Mesothelial cell of epicardium (in vitro differentiated cells): ENCODE measurements at regions not wholly inside any gene's neighbourhood (a gene's known extent, or its start where the extent isn't known, plus 50 kb on each side); places are given as distances from the start of the nearest gene placed in this dataset.
"Not testable (repeated sequence)": the region's sequence is repeated elsewhere in the genome, so short reads cannot be mapped to it uniquely, and the experiment has no call there.

Experiments
- DNase-seq, 2 experiments: peaks; one replicate each; pipeline ENCODE4 v3.0.0; 2021; ENCODE audit warnings: low spot score in 2 of 2; ENCODE audit not compliant: unreplicated experiment in 2 of 2
- H3K27ac Mint-ChIP-seq: 2 replicates; pipeline ENCODE4 v1.8.0; 2021; ENCODE audit warnings: mixed read lengths
- H3K27me3 Mint-ChIP-seq: 2 replicates; pipeline ENCODE4 v1.8.0; 2021; ENCODE audit warnings: low read depth, mixed read lengths
- H3K36me3 Mint-ChIP-seq: 2 replicates; pipeline ENCODE4 v1.8.0; 2021; ENCODE audit warnings: mixed read lengths
- H3K4me1 Mint-ChIP-seq: 2 replicates; pipeline ENCODE4 v1.8.0; 2021; ENCODE audit warnings: mixed read lengths
- H3K4me3 Mint-ChIP-seq: 2 replicates; pipeline ENCODE4 v1.8.0; 2021; ENCODE audit warnings: mild to moderate bottlenecking, moderate library complexity, mixed read lengths
- H3K9me3 Mint-ChIP-seq: 2 replicates; pipeline ENCODE4 v1.8.0; 2021; ENCODE audit warnings: mixed read lengths
- CTCF ChIP-seq: fragments of 200-600 bp; sonication (generic); IDR thresholded peaks from one replicate; pipeline ENCODE4 v1.5.0; 2021; ENCODE audit warnings: antibody characterized with exemption; ENCODE audit not compliant: unreplicated experiment

- DNase-seq: no peak
- peaks cover 2% of the 10 kb centered on the region for H3K27me3 Mint-ChIP-seq
- H3K36me3 Mint-ChIP-seq: no peaks in the 10 kb centered on the region
- H3K9me3 Mint-ChIP-seq: no peaks in the 10 kb centered on the region
- H3K4me1 Mint-ChIP-seq: no peaks in the 10 kb centered on the region
- peak overlapping the region; percentile 22 for H3K27ac Mint-ChIP-seq
- TF ChIP-seq CTCF: no peak
- H3K4me3 Mint-ChIP-seq: no peak overlapping the region
Measured at GRCh38 chr7:69245646-69246045, 352.6 kb upstream of the AUTS2 start.

- H3K4me3 Mint-ChIP-seq: no peak overlapping the region
- H3K4me1 Mint-ChIP-seq: no peaks in the 10 kb centered on the region
Measured at GRCh38 chr7:69246758-69247157, 351.5 kb upstream of the AUTS2 start.

GRCh38 chr7:69248382-69248828 is 349.9 kb upstream of the AUTS2 start:
- H3K36me3 Mint-ChIP-seq, H3K4me1 Mint-ChIP-seq, DNase-seq, H3K27ac Mint-ChIP-seq, H3K27me3 Mint-ChIP-seq, H3K4me3 Mint-ChIP-seq: not testable (repeated sequence)
- peaks cover 14% of the 10 kb centered on the region for H3K9me3 Mint-ChIP-seq

More at GRCh38 chr7:69246758-69247157, 351.5 kb upstream of the AUTS2 start:
- TF ChIP-seq CTCF: no peak
- H3K27ac Mint-ChIP-seq: no peak overlapping the region
- H3K27me3 Mint-ChIP-seq: no peaks in the 10 kb centered on the region
- DNase-seq: no peak
- H3K36me3 Mint-ChIP-seq: no peaks in the 10 kb centered on the region
- H3K9me3 Mint-ChIP-seq: peaks cover 6% of the 10 kb centered on the region

- H3K4me3 Mint-ChIP-seq: no peak overlapping the region
- H3K27me3 Mint-ChIP-seq: peaks cover 17% of the 10 kb centered on the region
- no peak for TF ChIP-seq CTCF
- peaks cover 14% of the 10 kb centered on the region for H3K9me3 Mint-ChIP-seq
- H3K4me1 Mint-ChIP-seq: no peaks in the 10 kb centered on the region
- no peaks in the 10 kb centered on the region for H3K36me3 Mint-ChIP-seq
- no peak overlapping the region for H3K27ac Mint-ChIP-seq
- no peak for DNase-seq
Measured at GRCh38 chr7:69250958-69251357, 347.3 kb upstream of the AUTS2 start.

GRCh38 chr7:69254643-69255042 is 343.6 kb upstream of the AUTS2 start:
- no peak overlapping the region for H3K4me3 Mint-ChIP-seq
- H3K4me1 Mint-ChIP-seq: peaks cover 3% of the 10 kb centered on the region
- TF ChIP-seq CTCF: no peak
- H3K27ac Mint-ChIP-seq: no peak overlapping the region
- peaks cover 14% of the 10 kb centered on the region for H3K9me3 Mint-ChIP-seq
- no peak for DNase-seq
- H3K36me3 Mint-ChIP-seq: no peaks in the 10 kb centered on the region
- H3K27me3 Mint-ChIP-seq: peaks cover 27% of the 10 kb centered on the region

GRCh38 chr7:69256634-69257081 is 341.6 kb upstream of the AUTS2 start:
- no peak for DNase-seq

More at GRCh38 chr7:69256634-69257081, 341.6 kb upstream of the AUTS2 start:
- Mint-ChIP-seq H3K4me3 (no peak overlapping the region), H3K27ac (no peak overlapping the region), H3K4me1 (peaks cover 8% of the 10 kb centered on the region), H3K36me3 (no peaks in the 10 kb centered on the region), H3K9me3 (peaks cover 9% of the 10 kb centered on the region), H3K27me3 (peaks cover 27% of the 10 kb centered on the region)
- no peak for TF ChIP-seq CTCF
